WTC11 (cell line): ENCODE measurements at regions not wholly inside any gene's neighbourhood (a gene's known extent, or its start where the extent isn't known, plus 50 kb on each side); places are given as distances from the start of the nearest gene placed in this dataset.
"Not testable (repeated sequence)": the region's sequence is repeated elsewhere in the genome, so short reads cannot be mapped to it uniquely, and the experiment has no call there.

ENCODE experiments used
- ATF2 ChIP-seq: sonication (generic); formaldehyde crosslinking; IDR thresholded peaks from 2 replicates; pipeline ENCODE4 v1.8.1; 2022; ENCODE audit warnings: low read depth, missing genetic modification reagents, borderline replicate concordance
- ATF3 ChIP-seq: sonication (generic); formaldehyde crosslinking; conservative IDR thresholded peaks from 2 replicates; pipeline ENCODE4 v1.8.1; 2022; ENCODE audit warnings: mild to moderate bottlenecking, missing genetic modification reagents
- CTCF ChIP-seq: fragments of 200-600 bp; IDR thresholded peaks from 2 replicates; pipeline ENCODE4 v1.8.0; 2022; ENCODE audit warnings: antibody characterized with exemption
- FOXJ3 ChIP-seq: sonication (generic); formaldehyde crosslinking; IDR thresholded peaks from 2 replicates; pipeline ENCODE4 v1.9.0; 2021; ENCODE audit warnings: missing genetic modification reagents, mild to moderate bottlenecking, borderline replicate concordance
- FOXP1 ChIP-seq: sonication (generic); formaldehyde crosslinking; IDR thresholded peaks from 2 replicates; pipeline ENCODE4 v1.8.0; 2022; ENCODE audit warnings: missing genetic modification reagents, mild to moderate bottlenecking, moderate library complexity, borderline replicate concordance
- STAT6 ChIP-seq: sonication (generic); formaldehyde crosslinking; conservative IDR thresholded peaks from 2 replicates; pipeline ENCODE4 v1.8.1; 2023; ENCODE audit warnings: mild to moderate bottlenecking, low read depth, missing genetic modification reagents, moderate library complexity
- TEAD4 ChIP-seq: sonication (generic); formaldehyde crosslinking; IDR thresholded peaks from 2 replicates; pipeline ENCODE4 v1.8.0; 2022; ENCODE audit warnings: mild to moderate bottlenecking, missing genetic modification reagents
- USF1 ChIP-seq: sonication (generic); formaldehyde crosslinking; IDR thresholded peaks from 2 replicates; pipeline ENCODE4 v1.8.0; 2022; ENCODE audit warnings: mild to moderate bottlenecking, missing genetic modification reagents
- ZBTB21 ChIP-seq: sonication (generic); formaldehyde crosslinking; IDR thresholded peaks from 2 replicates; pipeline ENCODE4 v1.8.1; 2023; ENCODE audit warnings: mild to moderate bottlenecking, missing genetic modification reagents, borderline replicate concordance
- ZNF232 ChIP-seq: sonication (generic); formaldehyde crosslinking; IDR thresholded peaks from 2 replicates; pipeline ENCODE4 v1.8.0; 2022; ENCODE audit warnings: mild to moderate bottlenecking, missing genetic modification reagents
- ZNF512 ChIP-seq: sonication (generic); formaldehyde crosslinking; IDR thresholded peaks from 2 replicates; pipeline ENCODE4 v1.8.1; 2022; ENCODE audit warnings: missing genetic modification reagents, borderline replicate concordance

GRCh38 chr2:131990751-131991150 is 171.0 kb downstream of the ANKRD30BL start:
- TF ChIP-seq FOXJ3 (CRISPR knock-in tag); FOXP1 (CRISPR knock-in tag); ATF2 (CRISPR knock-in tag); CTCF; ATF3 (CRISPR knock-in tag); ZNF512; ZBTB21 (CRISPR knock-in tag); STAT6; USF1 (CRISPR knock-in tag); ZNF232 (CRISPR knock-in tag); TEAD4 (CRISPR knock-in tag): not testable (repeated sequence)
